ENCODE measurements at regions not wholly inside any gene's neighbourhood (a gene's known extent, or its start where the extent isn't known, plus 50 kb on each side); places are given as distances from the start of the nearest gene placed in this dataset.

DNA sequence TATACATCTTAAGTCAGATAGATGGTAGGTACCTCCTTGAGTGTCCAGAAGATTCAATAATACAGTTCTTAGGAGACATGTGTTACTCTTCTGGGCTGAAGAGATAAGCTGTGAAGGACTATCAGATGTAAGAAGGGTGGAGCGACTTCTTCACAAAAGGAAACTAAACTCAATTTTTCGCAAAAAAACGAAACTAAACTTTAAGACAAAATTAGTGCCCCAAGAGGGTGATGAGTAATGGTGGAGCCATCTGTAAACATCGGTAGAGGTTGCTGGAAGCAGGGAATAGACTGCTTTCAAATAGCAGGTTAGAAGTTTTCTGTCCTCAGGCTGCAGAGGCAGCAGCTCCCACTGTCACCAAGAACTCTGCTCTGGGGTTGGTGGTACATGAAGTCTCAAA lies 111.6 kb upstream of the TACR1 start:
- H3K4me1 ChIP-seq, result no peaks in the 10 kb centered on the region
- 92% methylated on average over 4 of the region's 4 CpGs for WGBS, 2 donors
- H3K9me3 ChIP-seq, result no peaks in the 10 kb centered on the region
- no peaks in the 10 kb centered on the region for H3K27me3 ChIP-seq
- no peak overlapping the region for H3K27ac ChIP-seq
- H3K4me3 ChIP-seq, result no peak overlapping the region
- no peak for DNase-seq
- no peak for TF ChIP-seq POLR2A (IDR thresholded peaks at IDR 0.05)
- no peak for TF ChIP-seq EP300 (IDR thresholded peaks at IDR 0.05)
- TF ChIP-seq, protein P1, sequence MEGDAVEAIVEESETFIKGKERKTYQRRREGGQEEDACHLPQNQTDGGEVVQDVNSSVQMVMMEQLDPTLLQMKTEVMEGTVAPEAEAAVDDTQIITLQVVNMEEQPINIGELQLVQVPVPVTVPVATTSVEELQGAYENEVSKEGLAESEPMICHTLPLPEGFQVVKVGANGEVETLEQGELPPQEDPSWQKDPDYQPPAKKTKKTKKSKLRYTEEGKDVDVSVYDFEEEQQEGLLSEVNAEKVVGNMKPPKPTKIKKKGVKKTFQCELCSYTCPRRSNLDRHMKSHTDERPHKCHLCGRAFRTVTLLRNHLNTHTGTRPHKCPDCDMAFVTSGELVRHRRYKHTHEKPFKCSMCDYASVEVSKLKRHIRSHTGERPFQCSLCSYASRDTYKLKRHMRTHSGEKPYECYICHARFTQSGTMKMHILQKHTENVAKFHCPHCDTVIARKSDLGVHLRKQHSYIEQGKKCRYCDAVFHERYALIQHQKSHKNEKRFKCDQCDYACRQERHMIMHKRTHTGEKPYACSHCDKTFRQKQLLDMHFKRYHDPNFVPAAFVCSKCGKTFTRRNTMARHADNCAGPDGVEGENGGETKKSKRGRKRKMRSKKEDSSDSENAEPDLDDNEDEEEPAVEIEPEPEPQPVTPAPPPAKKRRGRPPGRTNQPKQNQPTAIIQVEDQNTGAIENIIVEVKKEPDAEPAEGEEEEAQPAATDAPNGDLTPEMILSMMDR (IDR thresholded peaks at IDR 0.05), result no peak
- TF ChIP-seq POLR2AphosphoS5 (IDR thresholded peaks at IDR 0.05), result no peak
- no peaks in the 10 kb centered on the region for H3K36me3 ChIP-seq
- no peak for ATAC-seq (ENCODE audit: low FRiP score in 2 of 2)

DNA sequence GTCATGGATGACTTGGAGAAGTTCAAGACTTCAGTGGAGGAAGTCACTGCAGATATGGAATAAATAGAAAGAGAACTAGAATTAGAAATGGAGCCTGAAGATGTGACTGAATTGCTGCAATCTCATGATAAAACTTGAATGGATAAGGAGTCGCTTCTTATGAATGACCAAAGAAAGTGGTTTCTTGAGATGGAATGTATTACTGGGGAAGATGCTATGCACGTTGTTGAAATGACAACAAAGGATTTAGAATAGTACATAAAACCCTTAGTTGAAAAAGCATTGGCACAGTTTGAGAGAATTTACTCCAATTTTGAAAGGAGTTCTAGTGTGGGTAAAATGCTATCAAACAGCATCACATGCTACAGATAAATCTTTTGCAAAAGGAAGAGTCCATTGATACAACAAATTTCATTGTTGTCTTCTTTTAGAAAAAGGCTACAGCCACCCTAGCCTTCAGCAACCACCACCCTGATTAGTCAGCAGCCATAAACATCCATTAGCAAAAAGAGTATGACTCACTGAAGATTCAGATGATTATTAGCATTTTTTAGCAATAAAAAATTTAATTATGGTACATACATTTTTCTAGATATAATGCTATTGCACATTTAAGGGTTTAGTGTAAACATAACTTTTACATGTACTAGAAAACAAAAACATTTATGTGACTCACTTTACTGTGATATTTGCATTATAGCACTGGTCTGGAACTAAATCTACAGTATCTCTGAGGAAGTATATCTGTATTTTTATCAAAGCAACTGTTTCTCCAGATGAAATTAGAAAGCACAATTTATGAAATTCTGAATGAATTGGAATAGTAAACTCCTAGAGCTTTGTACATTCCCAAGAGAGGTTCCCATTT lies 110.5 kb upstream of the TACR1 start:
- Histone ChIP-seq H3K4me3 (no peak overlapping the region), H3K27me3 (no peaks in the 10 kb centered on the region), H3K4me1 (no peaks in the 10 kb centered on the region), H3K9me3 (no peaks in the 10 kb centered on the region), H3K27ac (no peak overlapping the region), H3K36me3 (no peaks in the 10 kb centered on the region)
- WGBS, 2 donors, result 80 to 86% methylated on average over 2 of the region's 2 CpGs
- ATAC-seq (ENCODE audit: low FRiP score in 2 of 2) (no peak), DNase-seq (no peak)
- no peak for TF ChIP-seq POLR2AphosphoS5 (IDR thresholded peaks at IDR 0.05)
- no peak for TF ChIP-seq EP300 (IDR thresholded peaks at IDR 0.05)
- TF ChIP-seq, protein P1 (IDR thresholded peaks at IDR 0.05), result no peak
- TF ChIP-seq POLR2A (IDR thresholded peaks at IDR 0.05), result no peak

DNA sequence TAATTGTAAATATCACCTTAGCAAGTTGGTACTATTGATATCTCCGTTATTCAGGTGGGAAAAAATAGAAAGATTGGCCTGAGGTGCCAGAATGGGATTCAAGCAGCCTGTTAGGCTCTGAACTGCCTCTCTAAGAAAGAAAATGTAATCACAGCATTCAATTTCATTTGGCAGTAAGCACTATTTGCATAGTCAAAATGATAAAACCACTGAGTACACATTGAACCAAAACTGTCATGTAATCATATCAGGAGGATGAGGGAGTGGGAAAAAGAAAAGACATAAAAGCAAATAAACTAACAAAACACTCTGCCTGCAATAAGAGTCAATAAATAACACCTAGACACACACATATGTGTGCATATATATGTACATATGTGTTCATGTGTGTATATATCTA lies 103.9 kb upstream of the TACR1 start:
- Histone ChIP-seq H3K27ac (no peak overlapping the region), H3K36me3 (no peaks in the 10 kb centered on the region), H3K9me3 (no peaks in the 10 kb centered on the region), H3K4me3 (no peak overlapping the region), H3K27me3 (no peaks in the 10 kb centered on the region), H3K4me1 (no peaks in the 10 kb centered on the region)
- no peak for ATAC-seq (ENCODE audit: low FRiP score in 2 of 2)
- no peak for DNase-seq
- 65 to 71% methylated on average over 1 of the region's 1 CpG for WGBS, 2 donors
- TF ChIP-seq POLR2A (IDR thresholded peaks at IDR 0.05) (no peak), EP300 (IDR thresholded peaks at IDR 0.05) (no peak), POLR2AphosphoS5 (IDR thresholded peaks at IDR 0.05) (no peak)
- TF ChIP-seq, protein P1 (IDR thresholded peaks at IDR 0.05), result no peak

DNA sequence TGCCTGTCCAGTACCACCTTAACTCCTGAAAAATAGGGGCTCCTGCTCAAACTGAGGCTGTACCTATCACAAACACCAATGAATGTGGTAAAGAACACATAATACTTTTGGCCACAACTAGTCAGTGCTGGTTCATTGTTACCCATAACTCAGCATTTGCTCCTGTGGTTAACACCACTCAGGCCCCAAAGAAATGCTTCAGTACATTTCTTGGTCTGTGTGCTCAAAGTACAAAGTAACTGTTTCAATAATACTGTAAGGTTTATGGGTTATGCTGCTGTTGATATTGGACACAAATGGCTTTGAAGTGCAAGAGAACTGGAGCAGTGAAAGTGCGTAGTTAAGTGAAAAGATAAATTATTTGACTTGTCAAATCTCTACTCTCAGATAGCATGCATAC lies 95.0 kb upstream of the TACR1 start:
- Histone ChIP-seq H3K9me3 (no peaks in the 10 kb centered on the region), H3K36me3 (no peaks in the 10 kb centered on the region), H3K4me1 (no peaks in the 10 kb centered on the region), H3K4me3 (no peak overlapping the region), H3K27ac (no peak overlapping the region), H3K27me3 (no peaks in the 10 kb centered on the region)
- no peak for ATAC-seq (ENCODE audit: low FRiP score in 2 of 2)
- DNase-seq, result no peak
- TF ChIP-seq EP300 (IDR thresholded peaks at IDR 0.05) (no peak), POLR2A (IDR thresholded peaks at IDR 0.05) (no peak), POLR2AphosphoS5 (IDR thresholded peaks at IDR 0.05) (no peak)
- TF ChIP-seq, protein P1 (IDR thresholded peaks at IDR 0.05), result no peak
- 86 to 89% methylated on average over 1 of the region's 1 CpG for WGBS, 2 donors

DNA sequence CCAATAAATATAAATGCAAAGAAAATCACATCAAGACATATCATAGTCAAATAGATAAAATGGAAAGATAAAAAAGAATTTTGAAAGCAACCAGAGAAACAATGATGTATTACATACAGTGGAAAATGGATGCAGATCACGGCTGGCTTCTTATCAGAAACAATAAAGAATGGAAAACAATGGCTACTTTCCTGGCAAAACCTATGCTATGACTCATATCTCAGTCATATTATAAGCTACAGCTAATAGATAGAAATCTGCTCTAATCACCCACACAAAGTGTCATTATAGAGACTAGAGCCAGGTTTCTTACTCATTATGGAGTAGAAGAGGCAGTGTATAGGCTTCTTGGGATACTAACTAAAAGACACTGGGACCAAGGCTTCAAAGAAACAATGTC lies 93.5 kb upstream of the TACR1 start:
- 66 to 84% methylated on average over 1 of the region's 1 CpG for WGBS, 2 donors
- Histone ChIP-seq H3K36me3 (no peaks in the 10 kb centered on the region), H3K9me3 (no peaks in the 10 kb centered on the region), H3K27ac (no peak overlapping the region), H3K4me3 (no peak overlapping the region), H3K27me3 (no peaks in the 10 kb centered on the region), H3K4me1 (no peaks in the 10 kb centered on the region)
- DNase-seq (no peak), ATAC-seq (ENCODE audit: low FRiP score in 2 of 2) (no peak)
- TF ChIP-seq POLR2A (IDR thresholded peaks at IDR 0.05) (no peak), POLR2AphosphoS5 (IDR thresholded peaks at IDR 0.05) (no peak), EP300 (IDR thresholded peaks at IDR 0.05) (no peak)
- TF ChIP-seq, protein P1 (IDR thresholded peaks at IDR 0.05), result no peak

All from upper lobe of left lung (tissue), 6 donors.